GM19395 (cell line): ENCODE measurements at regions not wholly inside any gene's neighbourhood (a gene's known extent, or its start where the extent isn't known, plus 50 kb on each side); places are given as distances from the start of the nearest gene placed in this dataset.

Source experiments
- ATAC-seq: cut with Tn5 transposase; IDR thresholded peaks from one replicate; pipeline ENCODE4 v1.9.1; 2021; ENCODE audit warnings: mild to moderate bottlenecking, moderate library complexity; ENCODE audit not compliant: unreplicated experiment

- ATAC-seq = no peak
These were observed 190.2 kb downstream of the GALR1 start for GRCh38 chr18:77439888-77440287.

- no peak for ATAC-seq
These were observed 192.7 kb downstream of the GALR1 start for GRCh38 chr18:77442393-77442792.

- ATAC-seq = no peak
These were observed 194.7 kb downstream of the GALR1 start for GRCh38 chr18:77444385-77444784.

GRCh38 chr18:77448046-77448445 lies 198.4 kb downstream of the GALR1 start:
- ATAC-seq = no peak

- ATAC-seq = no peak
These were observed 205.4 kb downstream of the GALR1 start for GRCh38 chr18:77455004-77455403.

GRCh38 chr18:77457681-77458080 lies 208.0 kb downstream of the GALR1 start:
- no peak for ATAC-seq

- ATAC-seq = no peak
These were observed 211.5 kb downstream of the GALR1 start for GRCh38 chr18:77461062-77461688.

- ATAC-seq = no peak
These were observed 215.3 kb downstream of the GALR1 start for GRCh38 chr18:77464917-77465316.

- ATAC-seq = no peak
These were observed 217.2 kb downstream of the GALR1 start for GRCh38 chr18:77466890-77467289.

- ATAC-seq = no peak
These were observed 219.5 kb downstream of the GALR1 start for GRCh38 chr18:77469131-77469530.

- no peak for ATAC-seq
These were observed 221.1 kb downstream of the GALR1 start for GRCh38 chr18:77470569-77471413.

- ATAC-seq = no peak
These were observed 222.9 kb downstream of the GALR1 start for GRCh38 chr18:77472509-77472908.

- no peak for ATAC-seq
These were observed 229.2 kb downstream of the GALR1 start for GRCh38 chr18:77478646-77479442.

- no peak for ATAC-seq
These were observed 231.9 kb downstream of the GALR1 start for GRCh38 chr18:77481541-77481940.

- no peak for ATAC-seq
These were observed 232.8 kb downstream of the GALR1 start for GRCh38 chr18:77482190-77483085.

GRCh38 chr18:77486985-77487384 lies 237.3 kb downstream of the GALR1 start:
- ATAC-seq = no peak

- peak; percentile 67 for ATAC-seq
These were observed 238.5 kb downstream of the GALR1 start for GRCh38 chr18:77487951-77488740.

- no peak for ATAC-seq
These were observed 245.4 kb downstream of the GALR1 start for GRCh38 chr18:77495079-77495478.

- ATAC-seq = no peak
These were observed 246.5 kb downstream of the GALR1 start for GRCh38 chr18:77495982-77496690.
